ENCODE measurements at regions not wholly inside any gene's neighbourhood (a gene's known extent, or its start where the extent isn't known, plus 50 kb on each side); places are given as distances from the start of the nearest gene placed in this dataset.
"Not testable (repeated sequence)": the region's sequence is repeated elsewhere in the genome, so short reads cannot be mapped to it uniquely, and the experiment has no call there.

- no peak for DNase-seq
Observed at GRCh38 chr5:82952326-82952725, 124.9 kb downstream of the TMEM167A start.

GRCh38 chr5:82944267-82944666, 132.9 kb downstream of the TMEM167A start:
- not testable (repeated sequence) for DNase-seq

GRCh38 chr5:82942083-82942881, 134.9 kb downstream of the TMEM167A start:
- no peak for DNase-seq

- no peak for DNase-seq
Observed at GRCh38 chr5:82938901-82939725, 138.1 kb downstream of the TMEM167A start.

GRCh38 chr5:82932473-82933220, 144.5 kb downstream of the TMEM167A start:
- DNase-seq: not testable (repeated sequence)

- DNase-seq: no peak
Observed at GRCh38 chr5:82931110-82931509, 146.1 kb downstream of the TMEM167A start.

- DNase-seq: no peak
Observed at GRCh38 chr5:82925061-82925411, 152.2 kb downstream of the TMEM167A start.

- DNase-seq: no peak
Observed at GRCh38 chr5:82924226-82925060, 152.8 kb downstream of the TMEM167A start.

GRCh38 chr5:82922086-82922734, 155.0 kb downstream of the TMEM167A start:
- no peak for DNase-seq

- no peak for DNase-seq
Observed at GRCh38 chr5:82918311-82919031, 158.7 kb downstream of the TMEM167A start.

- no peak for DNase-seq
Observed at GRCh38 chr5:82917584-82917983, 159.6 kb downstream of the TMEM167A start.

GRCh38 chr5:82913971-82914370, 163.2 kb downstream of the TMEM167A start:
- DNase-seq: no peak

- DNase-seq: no peak
Observed at GRCh38 chr5:82912462-82912861, 164.7 kb downstream of the TMEM167A start.

- no peak for DNase-seq
Observed at GRCh38 chr5:82911910-82912309, 165.3 kb downstream of the TMEM167A start.

- DNase-seq: no peak
Observed at GRCh38 chr5:82910905-82911304, 166.3 kb downstream of the TMEM167A start.

GRCh38 chr5:82910491-82910890, 166.7 kb downstream of the TMEM167A start:
- DNase-seq: no peak

GRCh38 chr5:82909771-82910170, 167.4 kb downstream of the TMEM167A start:
- no peak for DNase-seq

GRCh38 chr5:82905986-82906385, 171.2 kb downstream of the TMEM167A start:
- DNase-seq: no peak

GRCh38 chr5:82901281-82901888, 175.8 kb downstream of the TMEM167A start:
- DNase-seq: no peak

GRCh38 chr5:82894716-82895115, 182.5 kb downstream of the TMEM167A start:
- DNase-seq: no peak

- DNase-seq: no peak
Observed at GRCh38 chr5:82889088-82889487, 188.1 kb downstream of the TMEM167A start.

Data from left hindlimb (tissue), 1 donor.